Activated T-cell treated with anti-CD3 and anti-CD28 coated beads for 48 hours (primary cell): ENCODE measurements at regions not wholly inside any gene's neighbourhood (a gene's known extent, or its start where the extent isn't known, plus 50 kb on each side); places are given as distances from the start of the nearest gene placed in this dataset.

Source experiments
- DNase-seq: peaks from one replicate; pipeline ENCODE4 v3.0.0-alpha.2; 2020; ENCODE audit warnings: low read depth

DNA sequence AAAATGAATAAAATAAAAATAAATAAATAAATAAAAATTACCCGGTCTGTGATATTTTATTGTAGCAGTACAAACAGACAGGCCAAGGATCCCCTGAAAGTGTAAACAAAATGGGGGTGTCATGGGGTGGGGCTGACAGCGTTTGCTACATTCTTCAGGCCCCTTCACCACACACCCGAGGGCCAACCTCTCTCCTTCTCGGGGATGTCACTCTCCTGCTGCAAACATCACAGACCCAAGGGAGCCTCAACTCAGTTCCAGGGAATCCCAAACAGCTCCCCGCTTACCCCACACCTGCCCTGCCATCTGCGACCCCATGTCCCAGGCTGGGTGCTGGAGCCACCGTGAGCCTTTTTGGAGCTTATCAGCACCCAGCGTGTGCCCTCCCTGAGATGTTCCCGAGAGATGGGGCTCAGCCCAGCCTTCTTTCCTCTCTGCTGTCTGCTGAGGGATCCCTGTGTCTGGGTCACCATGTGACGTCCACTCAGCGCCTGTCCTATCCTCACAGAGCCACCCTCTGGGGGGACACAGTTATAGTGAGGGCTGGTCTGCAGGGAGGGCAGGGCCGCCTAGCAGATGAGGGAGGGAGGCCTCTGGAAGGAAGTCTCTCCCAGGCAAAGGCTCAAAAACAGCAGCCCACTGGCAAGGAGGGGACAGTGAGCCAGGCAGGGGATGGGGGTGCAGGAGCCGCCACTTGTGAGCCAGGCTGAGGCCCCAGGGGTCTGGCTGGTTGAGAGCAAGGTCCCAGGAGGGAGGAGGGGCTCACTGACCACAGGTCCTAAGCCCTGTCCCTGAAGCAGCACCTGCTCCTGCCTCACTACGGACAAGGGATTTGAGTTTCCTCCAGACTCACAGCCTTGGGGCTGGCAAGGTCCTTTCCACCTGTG lies 1041.6 kb downstream of the BRD1 start:
- no peak for DNase-seq

GRCh38 chr22:48784701-48785503 lies 1042.8 kb downstream of the BRD1 start:
- no peak for DNase-seq

DNA sequence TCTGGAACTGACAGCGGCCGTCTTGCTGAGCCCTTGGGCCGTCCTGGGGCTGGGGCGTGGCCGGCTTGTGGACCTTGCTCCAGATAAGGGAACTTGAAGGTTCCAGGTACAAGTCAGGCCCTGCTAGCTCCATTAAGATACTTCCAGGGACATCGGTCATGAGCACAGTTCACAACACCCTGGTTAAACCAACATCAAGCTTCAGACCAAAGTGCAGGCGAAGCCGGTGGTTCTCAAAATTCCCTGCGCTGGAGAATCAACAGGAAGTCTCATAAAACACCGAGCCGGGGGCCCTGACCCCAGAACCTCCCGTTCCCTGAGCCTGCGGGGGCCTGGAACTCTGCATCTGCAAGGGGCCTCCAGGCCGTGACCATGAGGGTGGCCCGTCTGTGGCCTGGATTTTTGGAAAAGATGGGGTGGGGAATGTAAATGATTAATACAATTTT lies 1043.8 kb downstream of the BRD1 start:
- no peak for DNase-seq

DNA sequence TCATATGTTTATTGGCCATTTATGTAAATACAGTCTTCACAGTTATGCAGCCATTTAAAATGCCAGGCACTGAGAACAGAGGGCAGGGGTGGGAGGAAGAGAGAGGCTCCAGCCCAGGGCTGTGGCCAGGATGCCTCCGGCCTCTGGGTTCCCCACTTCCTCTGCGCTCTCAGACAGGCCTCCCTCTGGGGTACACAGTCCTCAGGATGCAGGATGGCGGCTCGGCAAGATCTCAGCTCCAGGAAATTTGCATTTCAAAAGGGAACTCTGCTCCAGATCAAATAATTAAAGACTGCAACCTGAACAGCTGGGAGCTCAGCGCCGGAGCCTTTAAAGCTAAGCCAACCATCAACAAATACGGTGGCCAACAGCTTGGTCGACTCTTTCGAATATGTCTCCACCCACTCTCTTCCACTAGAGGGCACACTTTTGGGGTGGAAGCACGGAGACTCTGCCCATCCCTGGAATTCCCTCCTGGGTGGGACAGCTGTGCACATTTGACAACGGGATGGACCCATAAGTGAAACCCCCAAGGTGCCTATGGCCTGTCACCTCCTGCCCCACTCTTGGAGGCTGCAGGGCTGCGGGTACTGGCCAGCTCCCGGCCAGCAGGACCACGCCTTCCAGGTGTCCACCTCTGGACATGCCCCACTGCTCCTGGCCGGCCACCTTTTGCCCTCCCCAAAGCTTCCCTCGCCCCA lies 1044.7 kb downstream of the BRD1 start:
- DNase-seq = no peak

DNA sequence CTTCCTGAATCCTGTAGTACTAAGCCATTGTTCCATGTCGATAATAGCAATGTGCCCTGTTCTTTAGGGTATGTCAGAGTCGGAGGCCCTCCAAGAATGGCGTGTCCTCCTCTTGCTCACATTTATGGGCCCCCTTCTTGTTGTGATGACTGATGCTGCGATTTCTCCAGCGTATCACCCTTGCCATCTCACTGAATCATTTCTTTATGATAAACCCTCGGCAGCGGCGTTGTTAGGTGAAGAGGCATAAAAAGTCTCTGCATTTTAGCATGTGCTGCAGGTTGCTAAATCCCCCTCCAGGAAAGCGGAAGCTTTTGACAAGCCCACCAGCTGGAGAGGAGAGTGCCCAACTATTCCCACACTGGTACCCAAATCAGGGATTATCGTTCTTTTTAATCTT lies 1045.3 kb downstream of the BRD1 start:
- no peak for DNase-seq

- DNase-seq = no peak
Measured at GRCh38 chr22:48781868-48782267, 1045.8 kb downstream of the BRD1 start.

- DNase-seq = no peak
Measured at GRCh38 chr22:48781391-48781790, 1046.3 kb downstream of the BRD1 start.

GRCh38 chr22:48780597-48781277 lies 1046.9 kb downstream of the BRD1 start:
- DNase-seq = no peak

- no peak for DNase-seq
Measured at GRCh38 chr22:48779661-48780596, 1047.7 kb downstream of the BRD1 start.

GRCh38 chr22:48779211-48779643 lies 1048.4 kb downstream of the BRD1 start:
- no peak for DNase-seq

GRCh38 chr22:48778308-48779195 lies 1049.1 kb downstream of the BRD1 start:
- no peak for DNase-seq

DNA sequence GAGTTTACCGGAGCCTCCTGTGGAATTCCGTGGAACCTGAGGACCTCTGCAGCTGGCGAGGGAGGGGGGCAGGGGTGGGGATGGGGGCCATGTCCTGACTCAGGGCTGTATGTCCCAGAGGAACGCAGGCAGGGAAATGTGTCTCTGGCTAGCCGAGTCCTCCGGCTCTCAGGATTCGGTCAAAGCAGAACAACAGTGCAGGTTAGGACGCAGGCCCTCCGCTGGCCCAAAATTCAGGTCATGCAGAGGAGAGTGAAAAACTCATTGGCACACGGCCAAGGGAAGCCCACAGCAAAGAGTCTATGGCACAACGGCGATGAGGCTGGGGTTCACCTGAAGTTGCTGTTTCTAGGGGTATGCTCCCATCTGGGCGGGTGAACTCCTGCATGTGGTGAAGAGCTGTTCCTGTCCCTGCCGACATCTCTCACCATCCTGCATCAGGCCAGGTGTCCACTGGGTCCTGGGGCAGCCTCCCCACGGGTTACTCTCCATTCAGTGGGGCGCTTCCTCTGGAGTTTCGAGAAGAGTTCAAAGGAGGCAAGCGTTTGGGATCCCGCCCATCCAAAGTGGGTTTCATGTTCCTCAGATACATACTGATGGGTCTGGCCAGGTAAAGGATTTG lies 1055.3 kb downstream of the BRD1 start:
- DNase-seq = no peak

DNA sequence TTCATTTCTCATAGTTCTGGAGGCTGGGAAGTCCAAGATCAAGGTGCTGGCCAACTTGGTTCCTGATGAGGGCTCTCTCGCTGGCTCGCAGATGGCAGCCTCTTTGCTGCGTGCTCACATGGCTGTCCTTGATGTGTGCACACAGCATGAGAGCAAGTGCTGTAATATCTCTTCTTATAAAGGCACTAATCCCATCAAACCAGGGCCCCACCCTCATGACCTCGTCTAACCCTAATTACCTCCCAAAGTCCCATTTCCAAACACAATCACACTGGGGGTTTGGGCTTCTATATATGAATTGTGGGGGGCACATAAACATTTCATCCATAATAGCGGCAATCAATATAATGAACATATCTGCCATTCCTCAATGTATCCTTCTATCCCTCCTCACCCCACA lies 1062.1 kb downstream of the BRD1 start:
- no peak for DNase-seq

DNA sequence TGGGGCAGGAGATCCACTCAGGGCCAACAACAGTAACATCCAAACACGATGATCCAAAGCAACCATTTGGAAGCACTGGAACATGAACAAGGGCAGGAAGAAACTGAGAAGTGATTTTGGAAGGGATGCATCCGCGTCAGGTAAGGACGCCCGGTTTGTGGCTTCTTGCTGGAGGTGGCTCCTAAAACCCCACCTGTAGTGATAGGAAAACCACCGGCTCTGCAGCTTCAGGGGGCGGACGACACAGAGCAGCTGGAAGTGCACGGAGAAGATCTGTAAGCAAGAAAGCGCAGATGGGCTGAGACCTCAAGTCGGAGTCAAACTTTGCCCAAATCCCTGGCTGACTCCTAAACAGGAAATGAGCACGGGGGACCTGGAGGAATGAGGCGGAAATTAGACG lies 1066.1 kb downstream of the BRD1 start:
- DNase-seq = no peak

GRCh38 chr22:48760481-48761390 lies 1066.9 kb downstream of the BRD1 start:
- no peak for DNase-seq

GRCh38 chr22:48758881-48759875 lies 1068.5 kb downstream of the BRD1 start:
- no peak for DNase-seq
